ENCODE measurements at regions not wholly inside any gene's neighbourhood (a gene's known extent, or its start where the extent isn't known, plus 50 kb on each side); places are given as distances from the start of the nearest gene placed in this dataset.

GRCh38 chr6:33950891-33951889, 147.4 kb upstream of the MLN start:
- no peak for DNase-seq

- peak; percentile 63 to 64 for DNase-seq
These were observed 146.7 kb upstream of the MLN start for GRCh38 chr6:33950472-33950881.

- DNase-seq = no peak
These were observed 146.2 kb upstream of the MLN start for GRCh38 chr6:33949877-33950435.

- no peak for DNase-seq
These were observed 145.3 kb upstream of the MLN start for GRCh38 chr6:33949111-33949510.

GRCh38 chr6:33947916-33948594, 144.3 kb upstream of the MLN start:
- DNase-seq = no peak

- DNase-seq = no peak
These were observed 143.2 kb upstream of the MLN start for GRCh38 chr6:33947047-33947446.

GRCh38 chr6:33945931-33946330, 142.1 kb upstream of the MLN start:
- DNase-seq = no peak

- no peak for DNase-seq
These were observed 141.0 kb upstream of the MLN start for GRCh38 chr6:33944686-33945411.

GRCh38 chr6:33936886-33937285, 133.1 kb upstream of the MLN start:
- DNase-seq = no peak

- DNase-seq = peak; percentile 82 to 94
These were observed 131.8 kb upstream of the MLN start for GRCh38 chr6:33935439-33936080.

GRCh38 chr6:33934731-33935270, 131.0 kb upstream of the MLN start:
- no peak for DNase-seq

- no peak for DNase-seq
These were observed 129.3 kb upstream of the MLN start for GRCh38 chr6:33933101-33933500.

- no peak for DNase-seq
These were observed 128.0 kb upstream of the MLN start for GRCh38 chr6:33931799-33932198.

- peak; percentile 89 to 95 for DNase-seq
These were observed 125.9 kb upstream of the MLN start for GRCh38 chr6:33929575-33930288.

- no peak for DNase-seq
These were observed 123.8 kb upstream of the MLN start for GRCh38 chr6:33927616-33928015.

GRCh38 chr6:33927112-33927511, 123.3 kb upstream of the MLN start:
- DNase-seq = no peak

- peak in 1 of 2 experiments; percentile 63 for DNase-seq
These were observed 122.6 kb upstream of the MLN start for GRCh38 chr6:33926451-33926850.

- peak; percentile 57 to 63 for DNase-seq
These were observed 122.1 kb upstream of the MLN start for GRCh38 chr6:33925936-33926335.

GRCh38 chr6:33925210-33925609, 121.4 kb upstream of the MLN start:
- no peak for DNase-seq

- DNase-seq = no peak
These were observed 120.9 kb upstream of the MLN start for GRCh38 chr6:33924681-33925080.

GRCh38 chr6:33923857-33924514, 120.2 kb upstream of the MLN start:
- peak in 1 of 2 experiments; percentile 61 for DNase-seq

All from NCI-H524 (cell line).